Mesenchymal stem cell (in vitro differentiated cells and primary cell): ENCODE measurements at regions not wholly inside any gene's neighbourhood (a gene's known extent, or its start where the extent isn't known, plus 50 kb on each side); places are given as distances from the start of the nearest gene placed in this dataset.
A peak's percentile ranks its signal among the peaks of the same experiment; 100 is the strongest.

Source experiments
- DNase-seq: peaks from one replicate; pipeline ENCODE4 v3.0.0-alpha.2; 2013
- H2AFZ ChIP-seq: one replicate; pipeline ENCODE4 v1.6.1; 2013; ENCODE audit warnings: low read depth, mild to moderate bottlenecking, control low read depth, inconsistent platforms, low read length, moderate library complexity
- H2AK5ac ChIP-seq: 2 replicates; pipeline ENCODE4 v1.6.1; 2013; ENCODE audit warnings: low read length, moderate library complexity, mild to moderate bottlenecking, inconsistent platforms; ENCODE audit not compliant: severe bottlenecking
- H2BK120ac ChIP-seq: one replicate; pipeline ENCODE4 v1.6.1; 2013; ENCODE audit warnings: low read depth, mild to moderate bottlenecking, inconsistent platforms, low read length, moderate library complexity
- H2BK12ac ChIP-seq, 2 experiments: one replicate each; pipeline ENCODE4 v1.6.1; 2013; ENCODE audit warnings: inconsistent platforms in 2 of 2, low read length in 2 of 2, mild to moderate bottlenecking in 2 of 2, moderate library complexity in 2 of 2, control low read depth in 1 of 2
- H2BK15ac ChIP-seq: one replicate; pipeline ENCODE4 v1.6.1; 2013; ENCODE audit warnings: mild to moderate bottlenecking, low read depth, inconsistent platforms; ENCODE audit not compliant: poor library complexity, severe bottlenecking
- H2BK5ac ChIP-seq: 2 replicates; pipeline ENCODE4 v1.6.1; 2013; ENCODE audit warnings: low read depth, mild to moderate bottlenecking, low read length, control low read depth, inconsistent platforms; ENCODE audit not compliant: poor library complexity, severe bottlenecking
- H3K14ac ChIP-seq, 2 experiments: one replicate each; pipeline ENCODE4 v1.6.1; 2013; ENCODE audit warnings: inconsistent platforms in 2 of 2, low read length in 2 of 2, control low read depth in 1 of 2, mild to moderate bottlenecking in 1 of 2, moderate library complexity in 1 of 2
- H3K18ac ChIP-seq, 2 experiments: one replicate each; pipeline ENCODE4 v1.6.1; 2013; ENCODE audit warnings: inconsistent platforms in 2 of 2, low read length in 2 of 2, control low read depth in 1 of 2, low read depth in 1 of 2, mild to moderate bottlenecking in 1 of 2
- H3K23ac ChIP-seq, 2 experiments: one replicate each; pipeline ENCODE4 v1.6.1; 2013; ENCODE audit warnings: inconsistent platforms in 2 of 2, low read length in 2 of 2, mild to moderate bottlenecking in 2 of 2, moderate library complexity in 2 of 2, control low read depth in 1 of 2
- H3K27ac ChIP-seq: 2 replicates; pipeline ENCODE4 v1.5.1; 2013; ENCODE audit warnings: mild to moderate bottlenecking, moderate library complexity, low read length, control low read depth, inconsistent platforms; ENCODE audit not compliant: poor library complexity, severe bottlenecking
- H3K27me3 ChIP-seq, 2 experiments: 2 replicates each; pipeline versions ENCODE4 v1.6.1 to v1.7.0; 2013; ENCODE audit warnings: low read length in 2 of 2, mild to moderate bottlenecking in 2 of 2, moderate library complexity in 2 of 2, control low read depth in 1 of 2, inconsistent platforms in 1 of 2; ENCODE audit not compliant: control insufficient read depth in 1 of 2, insufficient read depth in 1 of 2
- H3K36me3 ChIP-seq, 2 experiments: 2 replicates each; pipeline versions ENCODE4 v1.6.1 to v1.7.0; 2013; ENCODE audit warnings: low read length in 2 of 2, control low read depth in 1 of 2, inconsistent platforms in 1 of 2, low read depth in 1 of 2, mild to moderate bottlenecking in 1 of 2; ENCODE audit not compliant: insufficient read depth in 2 of 2, control insufficient read depth in 1 of 2
- H3K4ac ChIP-seq, 2 experiments: one replicate each; pipeline ENCODE4 v1.6.1; 2013; ENCODE audit warnings: inconsistent platforms in 2 of 2, low read length in 2 of 2, mild to moderate bottlenecking in 2 of 2, moderate library complexity in 2 of 2, control low read depth in 1 of 2, low read depth in 1 of 2
- H3K4me1 ChIP-seq: 2 replicates; pipeline ENCODE4 v1.6.1; 2013; ENCODE audit warnings: low read depth, low read length, control low read depth; ENCODE audit not compliant: control insufficient read depth, insufficient read depth
- H3K4me2 ChIP-seq: 2 replicates; pipeline ENCODE4 v1.6.1; 2013; ENCODE audit warnings: low read length, mild to moderate bottlenecking, inconsistent platforms; ENCODE audit not compliant: poor library complexity, severe bottlenecking
- H3K4me3 ChIP-seq, 2 experiments: 2 replicates each; pipeline versions ENCODE4 v1.5.1 to v1.7.0; 2013; ENCODE audit warnings: low read length in 2 of 2, mild to moderate bottlenecking in 2 of 2, control low read depth in 1 of 2, low read depth in 1 of 2; ENCODE audit not compliant: insufficient read depth in 1 of 2
- H3K79me1 ChIP-seq: replicated peaks from 2 replicates; pipeline ENCODE4 v1.6.1; 2013; ENCODE audit warnings: mild to moderate bottlenecking, control low read depth, low read length, inconsistent platforms; ENCODE audit not compliant: poor library complexity, severe bottlenecking
- H3K9ac ChIP-seq: 2 replicates; pipeline ENCODE4 v1.7.0; 2013; ENCODE audit warnings: mild to moderate bottlenecking, low read length, moderate library complexity
- H3K9me3 ChIP-seq: 2 replicates; pipeline ENCODE4 v1.7.0; 2013; ENCODE audit warnings: mild to moderate bottlenecking, low read length; ENCODE audit not compliant: control insufficient read depth
- H4K8ac ChIP-seq: one replicate; pipeline ENCODE4 v1.6.1; 2013; ENCODE audit warnings: inconsistent platforms, mild to moderate bottlenecking, low read length, moderate library complexity
- H4K91ac ChIP-seq: one replicate; pipeline ENCODE4 v1.6.1; 2013; ENCODE audit warnings: mild to moderate bottlenecking, low read length, inconsistent platforms
- WGBS: methylation state at CpG from one replicate; pipeline ENCODE4 v1.1.7; 2013; ENCODE audit warnings: mixed read lengths; 5-methylcytosine and 5-hydroxymethylcytosine counted together

GRCh38 chr11:70671611-70672010, 273.3 kb downstream of the CTTN start:
- Histone ChIP-seq H2BK5ac (no peak overlapping the region), H2AFZ (no peak overlapping the region), H4K8ac (no peak overlapping the region), H3K9me3 (no peaks in the 10 kb centered on the region), H3K23ac (no peak overlapping the region), H3K9ac (no peak overlapping the region), H3K27ac (no peak overlapping the region), H3K36me3 (peaks cover 0 to 5% of the 10 kb centered on the region in 2 experiments), H3K4me2 (no peak overlapping the region), H2BK15ac (no peak overlapping the region), H3K27me3 (peaks cover 6 to 18% of the 10 kb centered on the region in 2 experiments), H3K4me1 (no peaks in the 10 kb centered on the region), H3K79me1 (no peaks in the 10 kb centered on the region), H2BK12ac (no peak overlapping the region), H4K91ac (no peak overlapping the region), H2AK5ac (no peak overlapping the region), H3K4ac (no peak overlapping the region), H3K4me3 (no peak overlapping the region), H3K14ac (no peak overlapping the region), H2BK120ac (no peak overlapping the region), H3K18ac (no peak overlapping the region)
- WGBS, result 62% methylated on average over 5 of the region's 5 CpGs
- DNase-seq, result no peak

- no peak overlapping the region for H4K91ac ChIP-seq
- H2BK15ac ChIP-seq, result no peak overlapping the region
- peak overlapping the region; percentile 35 for H2BK120ac ChIP-seq
- no peak overlapping the region for H2BK12ac ChIP-seq
- no peak overlapping the region for H3K4me3 ChIP-seq
- H3K14ac ChIP-seq, result no peak overlapping the region
- H3K4me2 ChIP-seq, result no peak overlapping the region
- peaks cover 6 to 15% of the 10 kb centered on the region in 2 experiments for H3K27me3 ChIP-seq
- no peak overlapping the region for H2AFZ ChIP-seq
- DNase-seq, result no peak
- H3K79me1 ChIP-seq, result no peaks in the 10 kb centered on the region
- no peak overlapping the region for H3K4ac ChIP-seq
- H3K9ac ChIP-seq, result no peak overlapping the region
- H3K23ac ChIP-seq, result no peak overlapping the region
- peaks cover 0 to 5% of the 10 kb centered on the region in 2 experiments for H3K36me3 ChIP-seq
- H3K4me1 ChIP-seq, result no peaks in the 10 kb centered on the region
- WGBS, result 91% methylated on average over 8 of the region's 8 CpGs
- no peak overlapping the region for H3K27ac ChIP-seq
- H3K9me3 ChIP-seq, result no peaks in the 10 kb centered on the region
- H2AK5ac ChIP-seq, result no peak overlapping the region
- H2BK5ac ChIP-seq, result no peak overlapping the region
- H4K8ac ChIP-seq, result no peak overlapping the region
- no peak overlapping the region for H3K18ac ChIP-seq
Measured at GRCh38 chr11:70672991-70673653, 274.8 kb downstream of the CTTN start.

GRCh38 chr11:70674605-70675004, 276.3 kb downstream of the CTTN start:
- Histone ChIP-seq H3K4ac (no peak overlapping the region), H2AK5ac (no peak overlapping the region), H4K8ac (no peak overlapping the region), H3K9me3 (no peaks in the 10 kb centered on the region), H3K36me3 (no peaks in the 10 kb centered on the region), H3K18ac (no peak overlapping the region), H2BK5ac (no peak overlapping the region), H3K4me3 (no peak overlapping the region), H3K23ac (no peak overlapping the region), H4K91ac (no peak overlapping the region), H3K14ac (no peak overlapping the region), H2BK15ac (no peak overlapping the region), H3K27ac (no peak overlapping the region), H3K9ac (no peak overlapping the region), H3K4me1 (no peaks in the 10 kb centered on the region), H2BK120ac (no peak overlapping the region), H3K27me3 (peaks cover 6 to 14% of the 10 kb centered on the region in 2 experiments), H3K79me1 (no peaks in the 10 kb centered on the region), H3K4me2 (no peak overlapping the region), H2BK12ac (no peak overlapping the region), H2AFZ (no peak overlapping the region)
- WGBS, result 77% methylated on average over 2 of the region's 3 CpGs
- no peak for DNase-seq

GRCh38 chr11:70675697-70676374, 277.5 kb downstream of the CTTN start:
- DNase-seq, result peak; percentile 20
- no peak overlapping the region for H3K23ac ChIP-seq
- 69% methylated on average over 7 of the region's 7 CpGs for WGBS

More at GRCh38 chr11:70675697-70676374, 277.5 kb downstream of the CTTN start:
- H3K4me1 ChIP-seq, result no peaks in the 10 kb centered on the region
- no peak overlapping the region for H2BK15ac ChIP-seq
- peaks cover 4 to 6% of the 10 kb centered on the region in 2 experiments for H3K27me3 ChIP-seq
- H2AFZ ChIP-seq, result no peak overlapping the region
- no peaks in the 10 kb centered on the region for H3K9me3 ChIP-seq
- no peak overlapping the region for H3K9ac ChIP-seq
- H3K4me3 ChIP-seq, result no peak overlapping the region
- no peak overlapping the region for H2BK12ac ChIP-seq
- H3K14ac ChIP-seq, result no peak overlapping the region
- no peak overlapping the region for H2BK120ac ChIP-seq
- no peak overlapping the region for H3K4me2 ChIP-seq
- H3K79me1 ChIP-seq, result no peaks in the 10 kb centered on the region
- H3K18ac ChIP-seq, result no peak overlapping the region
- no peaks in the 10 kb centered on the region for H3K36me3 ChIP-seq
- no peak overlapping the region for H2BK5ac ChIP-seq
- H4K91ac ChIP-seq, result no peak overlapping the region
- H2AK5ac ChIP-seq, result no peak overlapping the region
- H4K8ac ChIP-seq, result no peak overlapping the region
- no peak overlapping the region for H3K4ac ChIP-seq
- H3K27ac ChIP-seq, result no peak overlapping the region
